ENCODE measurements at regions not wholly inside any gene's neighbourhood (a gene's known extent, or its start where the extent isn't known, plus 50 kb on each side); places are given as distances from the start of the nearest gene placed in this dataset.

GRCh38 chrX:1918780-1919179 lies 303.9 kb downstream of the ASMT start:
- DNase-seq (ENCODE audit: low spot score), result no peak
- no peak for TF ChIP-seq CTCF (IDR thresholded peaks at IDR 0.05; ENCODE audit: extremely low read depth, insufficient read depth, missing control alignments)
- in situ Hi-C loops (cut with MboI; ENCODE audit: low pct_unique_long_range_greater_than_20kb, low sequenced_read_pairs, unreplicated experiment), result no loop called here

- TF ChIP-seq CTCF (IDR thresholded peaks at IDR 0.05; ENCODE audit: extremely low read depth, insufficient read depth, missing control alignments), result no peak
- in situ Hi-C loops (cut with MboI; ENCODE audit: low pct_unique_long_range_greater_than_20kb, low sequenced_read_pairs, unreplicated experiment), result no loop called here
- no peak for DNase-seq (ENCODE audit: low spot score)
These were observed 310.2 kb downstream of the ASMT start for GRCh38 chrX:1925053-1925481.

GRCh38 chrX:1928805-1929204 lies 313.9 kb downstream of the ASMT start:
- TF ChIP-seq CTCF (IDR thresholded peaks at IDR 0.05; ENCODE audit: extremely low read depth, insufficient read depth, missing control alignments), result no peak
- in situ Hi-C loops (cut with MboI; ENCODE audit: low pct_unique_long_range_greater_than_20kb, low sequenced_read_pairs, unreplicated experiment), result no loop called here
- DNase-seq (ENCODE audit: low spot score), result no peak

- no peak for DNase-seq (ENCODE audit: low spot score)
- no peak for TF ChIP-seq CTCF (IDR thresholded peaks at IDR 0.05; ENCODE audit: extremely low read depth, insufficient read depth, missing control alignments)
- in situ Hi-C loops (cut with MboI; ENCODE audit: low pct_unique_long_range_greater_than_20kb, low sequenced_read_pairs, unreplicated experiment), result no loop called here
These were observed 317.4 kb downstream of the ASMT start for GRCh38 chrX:1932231-1932630.

- no peak for DNase-seq (ENCODE audit: low spot score)
- TF ChIP-seq CTCF (IDR thresholded peaks at IDR 0.05; ENCODE audit: extremely low read depth, insufficient read depth, missing control alignments), result no peak
- in situ Hi-C loops (cut with MboI; ENCODE audit: low pct_unique_long_range_greater_than_20kb, low sequenced_read_pairs, unreplicated experiment), result no loop called here
These were observed 319.1 kb downstream of the ASMT start for GRCh38 chrX:1933964-1934363.

- DNase-seq (ENCODE audit: low spot score), result no peak
- TF ChIP-seq CTCF (IDR thresholded peaks at IDR 0.05; ENCODE audit: extremely low read depth, insufficient read depth, missing control alignments), result no peak
- in situ Hi-C loops (cut with MboI; ENCODE audit: low pct_unique_long_range_greater_than_20kb, low sequenced_read_pairs, unreplicated experiment), result no loop called here
These were observed 320.9 kb downstream of the ASMT start for GRCh38 chrX:1935805-1936204.

GRCh38 chrX:1938190-1938589 lies 323.3 kb downstream of the ASMT start:
- in situ Hi-C loops (cut with MboI; ENCODE audit: low pct_unique_long_range_greater_than_20kb, low sequenced_read_pairs, unreplicated experiment), result no loop called here
- no peak for TF ChIP-seq CTCF (IDR thresholded peaks at IDR 0.05; ENCODE audit: extremely low read depth, insufficient read depth, missing control alignments)
- no peak for DNase-seq (ENCODE audit: low spot score)

All from GM13977 (cell line).